Stimulated activated naive CD8-positive, alpha-beta T cell treated with anti-CD3 and anti-CD28 coated beads, Interleukin-15, Interleukin-2, amounts not matched to agents 100 ng/mL and 50 ng/mL, for 24 hours (primary cell): ENCODE measurements at regions not wholly inside any gene's neighbourhood (a gene's known extent, or its start where the extent isn't known, plus 50 kb on each side); places are given as distances from the start of the nearest gene placed in this dataset.
"Not testable (repeated sequence)": the region's sequence is repeated elsewhere in the genome, so short reads cannot be mapped to it uniquely, and the experiment has no call there.

ENCODE experiments used
- H3K27ac Mint-ChIP-seq: one replicate; pipeline ENCODE4 v1.8.0; 2021; ENCODE audit warnings: mild to moderate bottlenecking, mixed read lengths
- H3K27me3 Mint-ChIP-seq: one replicate; pipeline ENCODE4 v1.8.0; 2021; ENCODE audit warnings: mixed read lengths
- H3K36me3 Mint-ChIP-seq: one replicate; pipeline ENCODE4 v1.8.0; 2021; ENCODE audit warnings: low read depth, mixed read lengths
- H3K4me1 Mint-ChIP-seq: one replicate; pipeline ENCODE4 v1.8.0; 2021; ENCODE audit warnings: low read depth, mixed read lengths
- H3K4me3 Mint-ChIP-seq: one replicate; pipeline ENCODE4 v1.8.0; 2021; ENCODE audit warnings: mild to moderate bottlenecking, mixed read lengths
- H3K9me3 Mint-ChIP-seq: one replicate; pipeline ENCODE4 v1.8.0; 2021; ENCODE audit warnings: mixed read lengths

DNA sequence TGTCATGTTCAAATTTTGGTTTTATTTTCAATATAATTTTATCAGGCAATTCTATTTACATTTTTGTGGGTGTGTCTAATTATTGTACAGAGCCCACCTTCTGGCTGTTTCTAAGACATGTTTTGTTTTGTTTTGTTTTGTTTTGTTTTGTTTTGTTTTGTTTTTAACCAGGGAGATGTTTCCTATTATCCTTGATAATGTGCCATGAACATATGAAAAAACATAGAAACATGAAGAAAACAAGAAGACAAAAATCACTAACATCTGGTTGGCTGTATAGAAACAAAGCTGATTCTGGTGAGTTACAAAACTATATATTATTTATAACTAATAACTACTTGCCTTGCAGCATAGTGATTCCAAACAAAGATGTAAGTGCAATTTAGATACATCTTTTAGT lies 128.1 kb upstream of the TRPC4 start:
- Mint-ChIP-seq H3K9me3 (peaks cover 4% of the 10 kb centered on the region), H3K27ac (no peak overlapping the region), H3K4me1 (no peaks in the 10 kb centered on the region), H3K4me3 (no peak overlapping the region), H3K36me3 (no peaks in the 10 kb centered on the region), H3K27me3 (no peaks in the 10 kb centered on the region)

DNA sequence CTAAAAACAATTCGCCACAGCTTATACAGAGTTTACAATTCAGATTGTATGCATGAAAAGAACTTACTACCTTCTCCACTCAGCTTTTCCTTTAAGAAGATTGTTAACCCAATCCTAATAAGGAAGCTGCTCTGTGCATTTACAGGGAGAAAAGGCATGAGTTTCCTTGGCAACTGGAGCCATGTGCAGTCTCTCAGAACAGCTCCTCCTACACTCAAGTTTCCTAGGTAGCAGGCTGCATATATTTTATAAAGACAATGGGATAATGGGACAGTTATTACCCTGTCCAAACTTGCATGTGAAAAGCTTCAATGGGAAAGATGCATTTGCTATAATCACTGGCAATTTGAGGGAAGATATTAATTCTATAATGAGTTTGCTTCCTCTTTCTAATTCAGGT lies 125.5 kb upstream of the TRPC4 start:
- H3K4me3 Mint-ChIP-seq: no peak overlapping the region
- no peaks in the 10 kb centered on the region for H3K9me3 Mint-ChIP-seq
- H3K27me3 Mint-ChIP-seq: no peaks in the 10 kb centered on the region
- H3K36me3 Mint-ChIP-seq: no peaks in the 10 kb centered on the region
- no peak overlapping the region for H3K27ac Mint-ChIP-seq
- H3K4me1 Mint-ChIP-seq: no peaks in the 10 kb centered on the region

DNA sequence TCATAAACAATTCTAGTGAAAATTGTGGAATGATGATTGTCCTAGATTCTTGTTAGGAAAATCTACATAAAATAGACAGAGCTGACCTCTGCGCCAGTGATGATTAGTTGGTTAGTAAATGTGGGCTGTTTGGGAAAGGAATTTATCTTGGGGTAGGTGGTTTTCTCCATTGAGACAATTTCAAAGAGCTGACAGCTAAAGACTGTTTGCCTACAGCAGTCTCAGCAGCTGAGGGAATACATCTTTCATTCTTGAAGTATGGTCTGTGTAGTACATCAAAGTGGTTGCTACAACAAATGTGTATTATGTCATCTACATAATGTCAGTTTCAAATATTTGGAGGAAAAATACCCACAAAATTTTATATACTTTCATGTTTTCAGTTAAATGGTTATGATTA lies 117.2 kb upstream of the TRPC4 start:
- Mint-ChIP-seq H3K36me3 (no peaks in the 10 kb centered on the region), H3K4me1 (no peaks in the 10 kb centered on the region), H3K9me3 (no peaks in the 10 kb centered on the region), H3K27ac (no peak overlapping the region), H3K4me3 (no peak overlapping the region), H3K27me3 (no peaks in the 10 kb centered on the region)

DNA sequence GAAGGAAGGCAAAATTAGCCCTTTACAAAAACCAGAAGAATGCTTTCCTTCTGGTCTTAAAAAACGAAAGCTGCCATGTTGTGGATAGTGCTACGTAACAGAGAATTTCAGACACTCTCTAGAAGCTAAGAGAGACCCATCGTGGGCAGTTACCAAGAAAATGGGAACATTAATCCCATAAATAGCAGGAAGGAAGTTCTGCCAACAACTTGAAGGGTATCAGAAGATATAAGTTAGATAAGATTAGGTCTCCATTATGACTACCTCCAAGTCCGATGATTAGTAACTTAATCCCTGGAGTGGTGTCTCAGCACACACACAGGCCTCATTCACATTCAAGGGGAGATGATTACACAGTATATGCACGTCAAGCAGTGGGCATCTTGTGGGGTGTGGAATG lies 115.7 kb upstream of the TRPC4 start:
- Mint-ChIP-seq H3K27ac (no peak overlapping the region), H3K4me1 (no peaks in the 10 kb centered on the region), H3K9me3 (no peaks in the 10 kb centered on the region), H3K27me3 (no peaks in the 10 kb centered on the region), H3K36me3 (no peaks in the 10 kb centered on the region), H3K4me3 (no peak overlapping the region)

DNA sequence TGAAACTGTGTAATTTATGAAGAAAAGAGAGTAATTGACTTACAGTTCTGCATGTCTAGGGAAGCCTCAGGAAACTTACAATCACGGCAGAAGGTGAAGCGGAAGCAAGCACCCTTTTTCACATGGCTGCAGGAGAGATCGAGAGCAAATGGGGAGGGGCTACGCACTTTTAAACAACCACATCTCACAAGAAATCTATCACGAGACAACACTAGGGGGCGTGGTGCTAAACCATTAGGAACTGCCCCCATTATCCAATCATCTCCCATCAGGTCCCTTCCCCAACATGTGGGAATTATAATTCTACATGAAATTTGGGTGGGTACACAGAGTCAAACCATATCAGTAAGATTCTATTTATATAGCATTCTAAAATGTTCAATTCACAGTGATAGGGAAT lies 114.8 kb upstream of the TRPC4 start:
- Mint-ChIP-seq H3K9me3 (no peaks in the 10 kb centered on the region), H3K4me1 (no peaks in the 10 kb centered on the region), H3K4me3 (no peak overlapping the region), H3K36me3 (no peaks in the 10 kb centered on the region), H3K27me3 (no peaks in the 10 kb centered on the region), H3K27ac (no peak overlapping the region)

DNA sequence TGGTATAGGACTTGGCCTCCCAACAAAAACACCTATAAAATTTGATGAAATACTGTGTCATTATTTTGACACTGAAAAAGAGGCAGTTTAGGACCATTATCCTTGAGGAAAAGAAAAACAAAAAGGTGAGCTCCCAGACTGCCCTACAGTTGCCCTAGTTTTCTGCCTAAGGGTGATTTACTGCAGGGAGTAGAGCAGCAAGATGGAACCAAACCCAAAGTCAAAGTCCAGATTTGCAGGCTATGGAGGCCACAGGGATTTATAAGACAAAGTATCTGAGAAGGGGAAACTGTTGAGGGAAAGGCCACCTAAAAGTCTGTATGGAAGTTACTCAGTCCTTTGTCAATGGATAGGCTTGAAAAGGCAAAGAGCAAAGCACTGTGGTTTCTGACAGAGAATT lies 112.4 kb upstream of the TRPC4 start:
- no peaks in the 10 kb centered on the region for H3K4me1 Mint-ChIP-seq
- no peak overlapping the region for H3K27ac Mint-ChIP-seq
- no peaks in the 10 kb centered on the region for H3K27me3 Mint-ChIP-seq
- H3K36me3 Mint-ChIP-seq: no peaks in the 10 kb centered on the region
- no peaks in the 10 kb centered on the region for H3K9me3 Mint-ChIP-seq
- no peak overlapping the region for H3K4me3 Mint-ChIP-seq

DNA sequence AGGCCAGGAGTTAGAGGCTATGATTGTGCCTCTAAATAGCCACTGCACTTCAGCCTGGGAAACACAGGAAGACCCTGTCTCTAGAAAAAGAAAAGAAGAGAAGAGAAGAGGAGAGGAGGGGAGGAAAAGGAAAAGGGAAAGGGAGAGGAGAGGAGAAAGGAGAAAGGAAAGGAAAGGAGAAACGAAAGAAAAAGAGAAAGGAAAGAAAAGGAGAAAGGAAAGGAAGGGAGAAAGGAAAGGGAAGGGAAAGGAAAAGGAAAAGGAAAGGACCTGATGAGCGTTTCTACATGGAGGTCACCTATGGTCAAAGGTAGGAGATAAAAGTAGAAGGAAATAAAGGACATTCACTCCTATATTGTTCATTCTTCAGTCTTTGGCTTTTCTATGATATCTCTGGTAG lies 109.1 kb upstream of the TRPC4 start:
- H3K4me3 Mint-ChIP-seq: no peak overlapping the region
- no peaks in the 10 kb centered on the region for H3K9me3 Mint-ChIP-seq
- H3K4me1 Mint-ChIP-seq: no peaks in the 10 kb centered on the region
- H3K27me3 Mint-ChIP-seq: no peaks in the 10 kb centered on the region
- no peaks in the 10 kb centered on the region for H3K36me3 Mint-ChIP-seq
- no peak overlapping the region for H3K27ac Mint-ChIP-seq

DNA sequence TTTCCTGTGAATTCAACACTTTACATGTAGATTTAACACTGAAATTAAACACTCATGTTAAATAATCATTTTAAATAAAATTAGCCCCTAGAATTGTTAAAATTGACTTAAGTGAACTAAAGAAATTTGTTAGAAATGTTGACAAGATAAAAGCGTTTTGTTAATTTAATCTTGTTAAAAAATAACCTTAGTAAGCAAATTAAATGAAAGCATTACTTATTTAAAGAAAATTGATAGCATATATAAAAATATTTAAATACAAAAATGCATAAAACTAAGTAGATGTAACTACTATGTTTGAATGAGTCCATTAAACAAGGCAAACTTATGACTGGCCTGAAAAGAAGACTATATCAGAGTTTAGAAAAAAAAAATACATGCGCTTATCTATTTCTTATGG lies 99.0 kb upstream of the TRPC4 start:
- Mint-ChIP-seq H3K9me3 (peaks cover 7% of the 10 kb centered on the region), H3K4me3 (no peak overlapping the region), H3K27me3 (no peaks in the 10 kb centered on the region), H3K36me3 (no peaks in the 10 kb centered on the region), H3K27ac (no peak overlapping the region), H3K4me1 (no peaks in the 10 kb centered on the region)

DNA sequence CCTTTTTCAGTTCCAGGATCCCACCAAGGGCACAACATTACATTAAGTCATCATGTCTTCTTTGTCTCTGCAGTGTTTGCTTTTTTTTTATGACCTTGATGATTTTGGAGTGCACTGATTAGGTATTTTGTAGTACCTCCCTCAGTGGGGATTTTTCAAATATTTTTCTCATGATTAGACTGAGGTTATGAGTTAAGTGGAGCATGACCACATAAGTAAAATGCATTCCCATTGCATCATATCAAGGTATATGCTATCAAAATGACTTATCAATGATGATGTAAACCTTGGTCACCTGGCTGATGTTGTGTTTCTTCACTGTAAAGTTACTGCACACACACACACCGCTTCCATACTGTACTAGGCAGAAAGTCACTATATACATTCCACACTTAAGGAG lies 96.7 kb upstream of the TRPC4 start:
- no peaks in the 10 kb centered on the region for H3K4me1 Mint-ChIP-seq
- no peaks in the 10 kb centered on the region for H3K36me3 Mint-ChIP-seq
- H3K4me3 Mint-ChIP-seq: no peak overlapping the region
- H3K27me3 Mint-ChIP-seq: no peaks in the 10 kb centered on the region
- no peak overlapping the region for H3K27ac Mint-ChIP-seq
- no peaks in the 10 kb centered on the region for H3K9me3 Mint-ChIP-seq

DNA sequence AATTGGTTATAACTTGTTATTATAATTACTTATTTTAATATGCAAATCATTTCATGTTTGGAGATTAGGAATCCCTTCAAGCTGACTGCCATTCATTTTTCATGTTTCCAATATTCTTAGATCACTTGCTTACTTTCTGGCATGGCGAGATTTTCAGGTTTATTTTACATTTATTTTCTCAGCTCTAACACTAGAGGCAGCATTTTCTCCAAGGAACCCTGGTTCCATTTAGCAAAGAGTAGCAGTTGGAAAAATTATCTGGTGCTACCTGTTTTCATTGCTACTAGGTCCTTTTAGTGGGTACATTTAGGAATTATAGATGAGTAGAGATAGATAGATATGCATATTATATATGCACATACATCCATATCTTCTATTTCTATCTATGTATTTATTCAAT lies 90.9 kb upstream of the TRPC4 start:
- no peak overlapping the region for H3K27ac Mint-ChIP-seq
- H3K36me3 Mint-ChIP-seq: no peaks in the 10 kb centered on the region
- H3K4me3 Mint-ChIP-seq: no peak overlapping the region
- no peaks in the 10 kb centered on the region for H3K4me1 Mint-ChIP-seq
- no peaks in the 10 kb centered on the region for H3K9me3 Mint-ChIP-seq
- no peaks in the 10 kb centered on the region for H3K27me3 Mint-ChIP-seq

DNA sequence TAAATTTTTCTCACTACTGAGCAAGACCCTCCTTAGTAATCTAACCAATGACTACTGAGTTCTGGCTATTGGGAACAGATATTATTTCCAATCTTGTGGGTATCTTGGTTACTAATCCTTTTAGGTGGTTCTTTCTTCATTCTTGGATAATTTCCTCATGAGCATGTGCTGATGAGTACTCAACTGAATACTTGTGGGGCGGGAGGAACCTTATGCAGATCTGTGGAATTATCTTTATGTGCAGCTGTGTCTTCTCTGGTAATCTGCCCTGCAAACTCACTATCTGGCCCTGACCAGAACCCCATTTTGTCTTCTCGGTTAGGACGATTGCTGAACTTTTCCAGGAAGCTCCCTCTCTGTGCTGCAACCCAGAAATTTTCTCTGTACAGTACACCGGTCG lies 89.7 kb upstream of the TRPC4 start:
- H3K9me3 Mint-ChIP-seq: no peaks in the 10 kb centered on the region
- no peaks in the 10 kb centered on the region for H3K27me3 Mint-ChIP-seq
- no peaks in the 10 kb centered on the region for H3K36me3 Mint-ChIP-seq
- no peak overlapping the region for H3K4me3 Mint-ChIP-seq
- H3K27ac Mint-ChIP-seq: no peak overlapping the region
- H3K4me1 Mint-ChIP-seq: no peaks in the 10 kb centered on the region

DNA sequence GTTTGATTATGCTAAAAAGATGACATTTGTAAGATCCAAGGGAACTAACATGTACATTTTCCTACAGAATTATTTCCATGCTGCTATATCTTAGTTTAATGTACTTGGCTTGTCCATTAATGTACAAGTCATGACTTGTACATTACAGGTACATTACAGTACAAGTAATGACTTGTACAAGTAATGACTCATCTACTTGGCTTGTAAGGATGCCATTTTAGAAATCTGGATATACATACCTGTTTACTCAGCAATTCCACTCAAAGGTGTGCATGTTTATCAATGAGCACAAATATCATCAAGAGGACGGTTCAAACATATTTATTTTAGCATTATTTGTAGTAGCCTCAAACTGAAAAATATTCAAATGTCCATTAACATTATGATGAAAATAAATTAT lies 87.0 kb upstream of the TRPC4 start:
- Mint-ChIP-seq H3K36me3 (no peaks in the 10 kb centered on the region), H3K9me3 (no peaks in the 10 kb centered on the region), H3K27ac (no peak overlapping the region), H3K4me1 (no peaks in the 10 kb centered on the region), H3K27me3 (no peaks in the 10 kb centered on the region), H3K4me3 (no peak overlapping the region)

DNA sequence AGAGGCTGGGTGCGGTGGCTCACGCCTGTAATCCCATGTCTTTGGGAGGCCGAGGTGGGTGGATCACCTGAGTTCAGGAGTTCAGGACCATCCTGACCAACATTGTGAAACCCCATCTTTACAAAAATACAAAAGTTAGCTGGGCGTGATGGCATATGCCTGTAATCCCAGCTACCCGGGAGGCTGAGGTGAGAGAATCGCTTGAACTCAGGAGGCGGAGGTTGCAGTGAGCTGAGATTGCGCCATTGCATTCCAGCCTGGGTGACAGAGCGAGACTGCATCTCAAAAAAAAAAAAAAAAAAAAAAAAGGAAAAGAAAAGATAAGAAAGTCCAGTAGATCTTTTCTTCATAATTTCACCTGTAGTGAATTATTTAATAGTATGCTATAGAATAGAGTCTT lies 85.0 kb upstream of the TRPC4 start:
- not testable (repeated sequence) for H3K27me3 Mint-ChIP-seq, H3K9me3 Mint-ChIP-seq, H3K27ac Mint-ChIP-seq, H3K36me3 Mint-ChIP-seq, H3K4me1 Mint-ChIP-seq, H3K4me3 Mint-ChIP-seq

DNA sequence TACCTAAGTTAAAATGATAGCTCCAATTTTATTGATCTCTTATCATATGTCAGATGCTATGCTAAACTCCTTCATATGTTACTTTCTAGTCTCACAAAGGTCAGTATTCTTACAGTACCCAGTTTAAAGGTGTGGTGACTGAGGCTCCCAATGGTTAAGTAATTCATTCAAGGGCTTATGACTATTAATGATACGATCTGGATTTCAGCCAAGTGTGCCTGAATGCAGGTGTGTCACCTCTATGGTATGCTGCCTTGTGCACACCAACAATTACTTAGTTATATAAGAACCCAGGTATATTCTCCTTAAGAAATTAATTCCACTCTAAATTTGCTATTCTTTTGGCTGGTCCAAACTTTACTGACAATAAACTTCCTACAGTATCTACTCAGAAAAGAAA lies 84.6 kb upstream of the TRPC4 start:
- Mint-ChIP-seq H3K4me3 (no peak overlapping the region), H3K27me3 (no peaks in the 10 kb centered on the region), H3K36me3 (no peaks in the 10 kb centered on the region), H3K27ac (no peak overlapping the region), H3K9me3 (no peaks in the 10 kb centered on the region), H3K4me1 (no peaks in the 10 kb centered on the region)

DNA sequence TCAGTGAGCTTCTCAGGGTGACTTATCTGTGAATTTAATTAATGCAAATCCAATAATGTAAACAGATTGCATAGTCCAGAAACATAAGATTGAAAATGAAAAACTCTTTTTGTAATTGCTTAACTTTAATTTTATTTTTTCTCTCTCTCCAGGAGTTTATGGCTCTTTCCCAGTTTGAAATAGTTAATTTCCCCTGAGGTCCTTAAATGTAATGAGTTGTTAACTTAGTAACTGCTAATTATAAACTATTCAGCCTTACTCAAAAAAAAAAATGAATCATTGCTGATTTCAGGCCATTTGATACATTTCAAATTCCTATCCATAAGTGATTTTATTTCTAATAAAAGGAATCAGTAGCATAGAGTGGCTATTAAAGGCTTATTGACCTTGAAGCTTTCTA lies 84.1 kb upstream of the TRPC4 start:
- Mint-ChIP-seq H3K36me3 (no peaks in the 10 kb centered on the region), H3K4me1 (no peaks in the 10 kb centered on the region), H3K9me3 (no peaks in the 10 kb centered on the region), H3K27ac (no peak overlapping the region), H3K4me3 (no peak overlapping the region), H3K27me3 (no peaks in the 10 kb centered on the region)

DNA sequence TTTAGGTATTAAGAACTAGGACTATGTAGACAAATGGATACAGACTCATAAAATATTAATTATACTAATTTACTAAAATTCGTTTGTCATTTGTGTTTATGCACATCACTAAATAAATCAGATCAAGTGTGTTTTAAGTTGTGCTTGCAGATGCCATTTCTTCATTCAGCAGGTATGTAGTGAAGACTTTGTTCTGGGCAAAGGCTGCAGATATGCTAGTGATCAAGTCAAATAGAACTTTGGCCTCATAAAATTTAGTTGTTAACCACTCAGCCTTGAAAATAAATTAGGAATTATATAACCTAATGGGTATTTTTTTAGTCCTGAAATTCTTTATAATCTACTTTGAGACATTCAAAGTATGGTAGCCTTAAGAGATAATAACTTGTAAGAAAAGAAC lies 80.4 kb upstream of the TRPC4 start:
- no peaks in the 10 kb centered on the region for H3K27me3 Mint-ChIP-seq
- H3K4me1 Mint-ChIP-seq: no peaks in the 10 kb centered on the region
- peaks cover 4% of the 10 kb centered on the region for H3K9me3 Mint-ChIP-seq
- no peaks in the 10 kb centered on the region for H3K36me3 Mint-ChIP-seq
- H3K27ac Mint-ChIP-seq: no peak overlapping the region
- H3K4me3 Mint-ChIP-seq: no peak overlapping the region
